ENCODE measurements at regions not wholly inside any gene's neighbourhood (a gene's known extent, or its start where the extent isn't known, plus 50 kb on each side); places are given as distances from the start of the nearest gene placed in this dataset.

GRCh38 chr1:69128204-69128603 is 439.5 kb upstream of the LRRC7 start:
- Mint-ChIP-seq H3K4me3 (no peak overlapping the region), H3K4me1 (peaks cover 23% of the 10 kb centered on the region), H3K9me3 (no peaks in the 10 kb centered on the region), H3K27ac (no peak overlapping the region), H3K36me3 (ENCODE audit: low read depth) (no peaks in the 10 kb centered on the region), H3K27me3 (ENCODE audit: insufficient read depth) (peaks cover 1% of the 10 kb centered on the region)
- H3K9me3 ChIP-seq (ENCODE audit: control insufficient read depth, low read length), result no peaks in the 10 kb centered on the region
- 89 to 100% methylated on average over 2 to 3 of the region's 4 CpGs for WGBS, 2 experiments (ENCODE audit: insufficient coverage in 1 of 2, insufficient read length in 1 of 2)
- DNase-seq, result no peak
- H3K9ac ChIP-seq (ENCODE audit: extremely low read depth, low read length, poor library complexity, severe bottlenecking), result no peak overlapping the region
- no peaks in the 10 kb centered on the region for H3K4me1 ChIP-seq (ENCODE audit: control insufficient read depth, insufficient read depth, low read length)
- H3K27me3 ChIP-seq (ENCODE audit: control insufficient read depth, insufficient read depth, low read length, poor library complexity, severe bottlenecking), result no peaks in the 10 kb centered on the region
- TF ChIP-seq CTCF (conservative IDR thresholded peaks at IDR 0.05), result no peak
- no peak overlapping the region for H3K4me3 ChIP-seq (ENCODE audit: low read length)
- H3K27ac ChIP-seq (ENCODE audit: low read depth, low read length), result no peak overlapping the region
- H3K36me3 ChIP-seq (ENCODE audit: control insufficient read depth, insufficient read depth, low read length), result no peaks in the 10 kb centered on the region

- Mint-ChIP-seq H3K27ac (peak overlapping the region; percentile 13), H3K9me3 (no peaks in the 10 kb centered on the region), H3K4me3 (no peak overlapping the region), H3K4me1 (peaks cover 23% of the 10 kb centered on the region), H3K27me3 (ENCODE audit: insufficient read depth) (peaks cover 1% of the 10 kb centered on the region), H3K36me3 (ENCODE audit: low read depth) (no peaks in the 10 kb centered on the region)
- no peak for TF ChIP-seq CTCF (conservative IDR thresholded peaks at IDR 0.05)
- no peaks in the 10 kb centered on the region for H3K27me3 ChIP-seq (ENCODE audit: control insufficient read depth, insufficient read depth, low read length, poor library complexity, severe bottlenecking)
- H3K27ac ChIP-seq (ENCODE audit: low read depth, low read length), result no peak overlapping the region
- no peaks in the 10 kb centered on the region for H3K36me3 ChIP-seq (ENCODE audit: control insufficient read depth, insufficient read depth, low read length)
- no peak overlapping the region for H3K4me3 ChIP-seq (ENCODE audit: low read length)
- H3K9ac ChIP-seq (ENCODE audit: extremely low read depth, low read length, poor library complexity, severe bottlenecking), result no peak overlapping the region
- H3K9me3 ChIP-seq (ENCODE audit: control insufficient read depth, low read length), result no peaks in the 10 kb centered on the region
- WGBS, 2 experiments (ENCODE audit: insufficient coverage in 1 of 2, insufficient read length in 1 of 2), result 75 to 82% methylated on average over 3 to 4 of the region's 4 CpGs
- no peaks in the 10 kb centered on the region for H3K4me1 ChIP-seq (ENCODE audit: control insufficient read depth, insufficient read depth, low read length)
- no peak for DNase-seq
Observed at GRCh38 chr1:69129538-69129937, 438.2 kb upstream of the LRRC7 start.

- 83 to 88% methylated on average over 1 of the region's 1 CpG for WGBS, 2 experiments (ENCODE audit: insufficient coverage in 1 of 2, insufficient read length in 1 of 2)
- Mint-ChIP-seq H3K36me3 (ENCODE audit: low read depth) (no peaks in the 10 kb centered on the region), H3K27ac (no peak overlapping the region), H3K4me1 (no peaks in the 10 kb centered on the region), H3K4me3 (no peak overlapping the region), H3K27me3 (ENCODE audit: insufficient read depth) (no peaks in the 10 kb centered on the region), H3K9me3 (peaks cover 14% of the 10 kb centered on the region)
- H3K9ac ChIP-seq (ENCODE audit: extremely low read depth, low read length, poor library complexity, severe bottlenecking), result no peak overlapping the region
- H3K36me3 ChIP-seq (ENCODE audit: control insufficient read depth, insufficient read depth, low read length), result no peaks in the 10 kb centered on the region
- DNase-seq, result no peak
- no peak overlapping the region for H3K4me3 ChIP-seq (ENCODE audit: low read length)
- no peaks in the 10 kb centered on the region for H3K4me1 ChIP-seq (ENCODE audit: control insufficient read depth, insufficient read depth, low read length)
- H3K27me3 ChIP-seq (ENCODE audit: control insufficient read depth, insufficient read depth, low read length, poor library complexity, severe bottlenecking), result no peaks in the 10 kb centered on the region
- TF ChIP-seq CTCF (conservative IDR thresholded peaks at IDR 0.05), result no peak
- H3K27ac ChIP-seq (ENCODE audit: low read depth, low read length), result no peak overlapping the region
- peaks cover 7% of the 10 kb centered on the region for H3K9me3 ChIP-seq (ENCODE audit: control insufficient read depth, low read length)
Observed at GRCh38 chr1:69138172-69138571, 429.6 kb upstream of the LRRC7 start.

Measured in endodermal cell (in vitro differentiated cells).